ENCODE measurements at regions not wholly inside any gene's neighbourhood (a gene's known extent, or its start where the extent isn't known, plus 50 kb on each side); places are given as distances from the start of the nearest gene placed in this dataset.

- intact Hi-C loops (cut with DNase I; ENCODE audit: low total_unique reads), result no loop called here
- H3K4me3 ChIP-seq (ENCODE audit: low read depth, poor library complexity, severe bottlenecking), result no peak overlapping the region
- no peak for DNase-seq (ENCODE audit: low spot score in 2 of 2)
- no peak for TF ChIP-seq POLR2A (IDR thresholded peaks at IDR 0.05)
- TF ChIP-seq, protein P1, sequence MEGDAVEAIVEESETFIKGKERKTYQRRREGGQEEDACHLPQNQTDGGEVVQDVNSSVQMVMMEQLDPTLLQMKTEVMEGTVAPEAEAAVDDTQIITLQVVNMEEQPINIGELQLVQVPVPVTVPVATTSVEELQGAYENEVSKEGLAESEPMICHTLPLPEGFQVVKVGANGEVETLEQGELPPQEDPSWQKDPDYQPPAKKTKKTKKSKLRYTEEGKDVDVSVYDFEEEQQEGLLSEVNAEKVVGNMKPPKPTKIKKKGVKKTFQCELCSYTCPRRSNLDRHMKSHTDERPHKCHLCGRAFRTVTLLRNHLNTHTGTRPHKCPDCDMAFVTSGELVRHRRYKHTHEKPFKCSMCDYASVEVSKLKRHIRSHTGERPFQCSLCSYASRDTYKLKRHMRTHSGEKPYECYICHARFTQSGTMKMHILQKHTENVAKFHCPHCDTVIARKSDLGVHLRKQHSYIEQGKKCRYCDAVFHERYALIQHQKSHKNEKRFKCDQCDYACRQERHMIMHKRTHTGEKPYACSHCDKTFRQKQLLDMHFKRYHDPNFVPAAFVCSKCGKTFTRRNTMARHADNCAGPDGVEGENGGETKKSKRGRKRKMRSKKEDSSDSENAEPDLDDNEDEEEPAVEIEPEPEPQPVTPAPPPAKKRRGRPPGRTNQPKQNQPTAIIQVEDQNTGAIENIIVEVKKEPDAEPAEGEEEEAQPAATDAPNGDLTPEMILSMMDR (IDR thresholded peaks at IDR 0.05), result no peak
- WGBS, 2 donors, result 48 to 50% methylated on average over 4 of the region's 4 CpGs
These were observed 100.0 kb upstream of the CARMIL1 start for GRCh38 chr6:25179051-25179778.

DNA sequence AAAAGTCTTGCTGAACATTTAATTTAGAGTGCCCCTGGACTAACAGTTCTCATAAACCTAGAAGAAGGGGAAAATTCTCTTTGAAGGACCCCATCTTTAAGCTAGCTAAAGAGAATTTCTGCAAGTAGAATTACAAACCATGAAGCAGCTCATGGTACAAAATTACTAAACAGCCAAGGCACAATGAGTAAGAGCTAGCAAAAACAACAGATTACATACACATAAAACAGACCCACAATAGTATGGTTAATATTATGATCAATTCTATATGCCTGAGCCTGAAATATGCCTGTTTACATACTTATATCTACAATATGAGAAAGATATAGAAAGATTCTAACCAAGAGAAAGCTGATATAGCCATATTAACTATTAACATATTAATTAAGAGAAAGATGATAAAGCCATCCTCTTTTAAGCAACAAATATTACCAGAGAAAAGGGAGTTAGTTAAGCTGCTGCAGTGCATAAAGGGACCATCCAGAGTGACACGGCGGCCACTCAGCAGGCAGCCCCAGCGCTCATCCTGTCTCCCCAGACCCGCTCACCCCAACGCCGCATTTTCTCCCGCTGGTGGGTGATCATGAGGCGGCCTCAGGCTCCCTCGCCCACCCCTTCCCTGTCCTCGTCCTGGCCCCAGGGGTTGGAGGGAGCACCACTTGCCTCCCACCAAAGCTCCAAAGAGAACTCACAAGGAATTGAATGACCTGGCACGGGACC is 98.4 kb upstream of the CARMIL1 start:
- H3K4me3 ChIP-seq (ENCODE audit: low read depth, poor library complexity, severe bottlenecking), result no peak overlapping the region
- intact Hi-C loops (cut with DNase I; ENCODE audit: low total_unique reads), result no loop called here
- TF ChIP-seq POLR2A (IDR thresholded peaks at IDR 0.05), result no peak
- TF ChIP-seq, protein P1 (IDR thresholded peaks at IDR 0.05), result no peak
- DNase-seq (ENCODE audit: low spot score in 2 of 2), result peak in 1 of 2 donors; percentile 85
- whole genome bisulfite sequencing, 2 donors, result 91 to 95% methylated on average over 11 of the region's 11 CpGs

GRCh38 chr6:25181350-25181724 is 97.8 kb upstream of the CARMIL1 start:
- WGBS, 2 donors, result 72 to 84% methylated on average over 4 of the region's 4 CpGs
- no peak for DNase-seq (ENCODE audit: low spot score in 2 of 2)
- intact Hi-C loops (cut with DNase I; ENCODE audit: low total_unique reads), result no loop called here
- TF ChIP-seq POLR2A (IDR thresholded peaks at IDR 0.05), result no peak
- TF ChIP-seq, protein P1 (IDR thresholded peaks at IDR 0.05), result no peak
- H3K4me3 ChIP-seq (ENCODE audit: low read depth, poor library complexity, severe bottlenecking), result no peak overlapping the region

GRCh38 chr6:25181923-25182322 is 97.3 kb upstream of the CARMIL1 start:
- intact Hi-C loops (cut with DNase I; ENCODE audit: low total_unique reads), result no loop called here
- 86 to 92% methylated on average over 1 of the region's 1 CpG for WGBS, 2 donors
- no peak overlapping the region for H3K4me3 ChIP-seq (ENCODE audit: low read depth, poor library complexity, severe bottlenecking)
- DNase-seq (ENCODE audit: low spot score in 2 of 2), result no peak
- TF ChIP-seq, protein P1 (IDR thresholded peaks at IDR 0.05), result no peak
- TF ChIP-seq POLR2A (IDR thresholded peaks at IDR 0.05), result no peak

GRCh38 chr6:25186919-25187318 is 92.3 kb upstream of the CARMIL1 start:
- no peak for DNase-seq (ENCODE audit: low spot score in 2 of 2)
- 86 to 87% methylated on average over 2 of the region's 2 CpGs for WGBS, 2 donors
- TF ChIP-seq POLR2A (IDR thresholded peaks at IDR 0.05), result no peak
- TF ChIP-seq, protein P1 (IDR thresholded peaks at IDR 0.05), result no peak
- intact Hi-C loops (cut with DNase I; ENCODE audit: low total_unique reads), result no loop called here
- H3K4me3 ChIP-seq (ENCODE audit: low read depth, poor library complexity, severe bottlenecking), result no peak overlapping the region

Data from lower leg skin (tissue), 4 donors.